H54 (cell line): ENCODE measurements at regions not wholly inside any gene's neighbourhood (a gene's known extent, or its start where the extent isn't known, plus 50 kb on each side); places are given as distances from the start of the nearest gene placed in this dataset.
"Not testable (repeated sequence)": the region's sequence is repeated elsewhere in the genome, so short reads cannot be mapped to it uniquely, and the experiment has no call there.

Source experiments
- DNase-seq: peaks from one replicate; pipeline ENCODE4 v3.0.0; 2011; ENCODE audit warnings: low spot score, mixed read lengths; ENCODE audit not compliant: insufficient read length
- FAIRE-seq: peaks from 3 replicates; lab custom pipeline; 2011; peaks lifted over from hg19 to GRCh38; lab: Jason Lieb, UNC
- POLR2A ChIP-seq: IDR thresholded peaks from 2 replicates; pipeline ENCODE4 v1.6.1; 2011; ENCODE audit warnings: low read depth, mild to moderate bottlenecking, low read length

DNA sequence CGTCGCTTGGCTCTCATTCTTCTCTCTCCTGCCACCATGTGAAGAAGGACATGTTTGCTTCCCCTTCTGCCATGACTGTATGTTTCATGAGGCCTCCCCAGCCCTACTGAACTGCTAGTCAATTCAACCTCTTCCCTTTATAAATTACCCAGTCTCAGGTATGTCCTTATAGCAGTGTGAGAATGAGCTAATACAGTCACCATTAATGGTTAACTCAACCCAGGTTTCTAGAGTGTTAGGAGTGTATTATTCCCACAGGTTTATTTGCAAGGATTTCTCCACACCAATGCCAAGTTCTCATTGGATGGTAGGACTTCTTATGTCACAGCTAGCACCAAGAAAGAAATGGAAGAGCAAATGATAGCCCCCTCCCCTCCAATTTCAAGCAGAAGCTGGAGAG, 71.9 kb downstream of the DYNAP start:
- FAIRE-seq (no peak), DNase-seq (no peak)
- no peak for TF ChIP-seq POLR2A

DNA sequence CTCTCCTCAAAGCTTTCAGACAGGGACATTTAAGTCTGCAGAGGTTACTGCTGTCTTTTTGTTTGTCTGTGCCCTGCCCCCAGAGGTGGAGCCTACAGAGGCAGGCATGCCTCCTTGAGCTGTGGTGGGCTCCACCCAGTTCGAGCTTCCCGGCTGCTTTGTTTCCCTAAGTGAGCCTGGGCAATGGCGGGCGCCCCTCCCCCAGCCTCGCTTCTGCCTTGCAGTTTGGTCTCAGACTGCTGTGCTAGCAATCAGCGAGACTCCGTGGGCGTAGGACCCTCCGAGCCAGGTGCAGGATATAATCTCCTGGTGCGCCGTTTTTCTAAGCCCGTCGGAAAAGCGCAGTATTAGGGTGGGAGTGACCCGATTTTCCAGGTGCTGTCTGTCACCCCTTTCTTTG, 78.7 kb downstream of the DYNAP start:
- not testable (repeated sequence) for DNase-seq, FAIRE-seq

DNA sequence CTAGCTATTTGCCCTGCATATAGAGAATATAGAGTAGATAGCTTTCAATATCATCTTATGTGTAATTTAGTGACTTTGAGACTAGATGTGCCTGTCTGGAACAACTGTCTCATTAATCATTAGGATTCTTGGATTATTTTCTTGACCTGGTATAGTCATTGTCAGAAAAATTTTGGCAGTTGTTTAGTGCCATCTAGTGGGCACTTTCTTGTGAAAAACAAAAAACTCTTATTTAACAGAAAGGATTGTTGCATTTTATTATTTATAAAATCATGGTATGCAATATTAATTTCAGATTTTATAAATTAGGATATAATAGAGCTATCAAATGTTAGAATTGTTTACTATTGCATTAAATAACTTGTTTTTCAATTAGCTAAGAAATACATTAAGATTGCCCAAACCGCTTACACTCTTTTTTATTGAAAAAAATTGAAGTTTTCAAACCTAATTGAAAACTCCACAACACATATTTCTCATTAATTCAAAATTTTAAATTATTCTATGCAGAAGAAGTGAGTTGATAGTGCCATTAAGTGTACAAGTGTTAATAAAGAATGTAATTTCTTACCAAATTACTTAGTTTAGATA, 80.3 kb downstream of the DYNAP start:
- TF ChIP-seq POLR2A = no peak
- FAIRE-seq (no peak), DNase-seq (no peak)

DNA sequence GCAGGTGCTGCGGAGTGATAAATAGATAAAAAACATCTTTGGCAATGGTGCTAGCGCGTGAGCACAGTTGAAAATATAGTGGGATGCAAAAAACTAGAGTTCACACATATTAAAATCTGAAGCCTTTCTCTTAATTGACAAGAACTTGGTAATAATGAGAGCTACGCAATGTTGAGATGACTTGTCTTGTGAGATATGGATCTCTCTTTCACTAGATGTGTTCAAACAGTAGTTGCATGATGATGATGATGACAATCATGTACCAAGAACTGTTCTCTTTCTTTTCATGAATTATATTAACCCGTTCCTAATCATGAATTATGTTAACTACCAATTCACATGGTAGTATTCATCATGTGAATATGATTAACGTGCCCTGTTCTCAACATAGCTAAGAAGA, 81.1 kb downstream of the DYNAP start:
- no peak for DNase-seq
- TF ChIP-seq POLR2A = no peak
- FAIRE-seq = no peak

- DNase-seq = no peak
- TF ChIP-seq POLR2A = no peak
These were observed 81.9 kb downstream of the DYNAP start for GRCh38 chr18:54672846-54673475.

DNA sequence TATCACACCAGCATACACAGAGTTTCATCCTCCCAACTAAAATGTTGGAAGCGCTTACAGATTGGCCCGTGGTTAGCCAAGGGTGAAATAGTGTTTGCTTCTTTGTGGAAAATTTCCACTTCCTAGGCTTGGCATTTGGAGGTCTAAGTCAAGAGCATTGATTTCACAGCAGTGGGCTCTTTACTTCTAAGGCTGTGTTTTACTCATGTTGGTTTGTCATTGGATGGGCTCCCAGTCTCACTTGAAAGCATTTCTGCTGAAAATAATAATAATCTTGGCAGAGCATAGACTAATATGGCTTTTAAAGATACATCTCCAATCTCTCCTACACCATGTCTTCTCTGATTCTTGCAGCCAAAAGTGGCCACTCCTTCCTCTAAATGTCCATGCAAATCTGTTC, 82.9 kb downstream of the DYNAP start:
- no peak for TF ChIP-seq POLR2A
- no peak for FAIRE-seq
- no peak for DNase-seq

More at GRCh38 chr18:54672846-54673475, 81.9 kb downstream of the DYNAP start:
- FAIRE-seq = no peak

- FAIRE-seq = no peak
- TF ChIP-seq POLR2A = no peak
- no peak for DNase-seq
These were observed 84.0 kb downstream of the DYNAP start for GRCh38 chr18:54675076-54675475.

DNA sequence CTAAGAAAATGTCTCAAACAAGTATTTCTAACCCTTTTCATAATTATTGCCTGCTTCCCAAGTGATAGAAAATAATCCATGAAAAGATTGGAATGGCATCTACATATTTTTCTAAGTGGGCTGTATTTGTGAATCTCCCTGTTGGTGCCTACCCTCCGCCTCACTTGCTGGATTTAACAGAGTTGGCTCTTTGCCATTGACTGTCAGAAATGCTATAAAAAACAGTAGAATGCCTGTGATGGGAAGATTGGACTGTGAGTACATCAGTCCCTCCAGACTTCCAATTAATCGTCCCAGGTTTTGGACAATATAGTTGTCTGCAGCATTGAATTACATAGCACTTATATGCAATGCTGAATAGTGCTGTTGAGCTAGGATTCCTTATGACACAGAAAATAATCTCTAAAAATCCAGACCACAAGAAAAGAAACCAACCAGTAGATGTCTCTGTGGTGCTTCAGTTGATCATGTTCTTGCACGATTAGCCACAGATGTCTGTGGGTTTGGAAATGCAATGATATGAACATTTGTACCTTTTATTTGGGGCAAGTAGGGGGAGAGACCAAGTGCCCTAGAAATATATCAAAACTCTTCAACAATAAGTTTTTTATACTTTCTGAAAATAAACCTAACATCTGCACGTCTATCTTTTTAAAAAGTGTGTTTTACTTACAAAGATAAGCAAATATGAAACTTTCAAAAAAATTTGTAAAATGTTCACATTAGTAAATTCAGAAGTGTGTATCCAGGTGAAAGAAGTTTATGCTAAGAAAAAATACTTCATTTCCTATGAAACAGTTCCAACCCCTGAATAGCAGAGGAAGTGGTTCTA, 88.5 kb downstream of the DYNAP start:
- peak; percentile 89 for FAIRE-seq
- peak; percentile 5 for DNase-seq
- no peak for TF ChIP-seq POLR2A

DNA sequence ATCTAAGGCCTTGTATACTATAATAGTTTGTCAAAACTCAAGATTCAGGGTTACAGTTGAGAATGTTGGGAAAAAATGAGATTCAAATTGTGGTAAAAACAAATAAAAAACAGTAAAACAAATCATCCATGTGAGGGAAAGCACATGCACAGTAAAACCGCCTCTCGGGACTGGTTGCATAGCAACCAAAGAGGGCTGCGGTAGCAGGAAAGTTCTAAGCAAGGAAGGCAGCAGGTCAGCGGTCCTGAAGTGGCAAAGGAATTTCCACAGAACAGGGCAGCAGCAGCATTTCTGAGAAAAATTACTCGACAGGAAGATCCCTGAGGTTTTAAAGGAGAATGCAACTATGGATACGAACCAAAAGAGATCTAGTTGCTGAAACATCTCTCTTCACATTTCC, 93.7 kb downstream of the DYNAP start:
- DNase-seq = peak; percentile 15
- no peak for FAIRE-seq
- no peak for TF ChIP-seq POLR2A

DNA sequence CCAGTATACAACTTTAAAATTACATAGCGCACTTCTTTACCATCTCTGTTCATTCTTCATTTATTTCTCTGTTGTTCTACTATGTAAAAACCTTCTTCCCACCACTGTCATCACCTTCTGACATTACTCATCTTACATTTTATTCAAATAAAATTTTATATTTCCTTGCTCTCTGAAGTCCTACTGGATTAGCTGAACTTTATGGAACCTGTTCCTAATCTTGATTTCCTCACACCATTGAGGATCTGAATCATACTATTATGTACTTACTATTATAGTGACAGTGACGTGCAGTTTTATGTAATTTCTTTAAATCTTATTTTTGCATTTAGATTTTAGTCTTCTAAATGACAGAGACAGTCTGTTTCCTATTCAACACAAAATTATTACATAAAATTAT, 98.3 kb downstream of the DYNAP start:
- TF ChIP-seq POLR2A = no peak
- DNase-seq (no peak), FAIRE-seq (no peak)

GRCh38 chr18:54690198-54690597, 99.2 kb downstream of the DYNAP start:
- FAIRE-seq = peak; percentile 11
- no peak for DNase-seq
- TF ChIP-seq POLR2A = no peak

DNA sequence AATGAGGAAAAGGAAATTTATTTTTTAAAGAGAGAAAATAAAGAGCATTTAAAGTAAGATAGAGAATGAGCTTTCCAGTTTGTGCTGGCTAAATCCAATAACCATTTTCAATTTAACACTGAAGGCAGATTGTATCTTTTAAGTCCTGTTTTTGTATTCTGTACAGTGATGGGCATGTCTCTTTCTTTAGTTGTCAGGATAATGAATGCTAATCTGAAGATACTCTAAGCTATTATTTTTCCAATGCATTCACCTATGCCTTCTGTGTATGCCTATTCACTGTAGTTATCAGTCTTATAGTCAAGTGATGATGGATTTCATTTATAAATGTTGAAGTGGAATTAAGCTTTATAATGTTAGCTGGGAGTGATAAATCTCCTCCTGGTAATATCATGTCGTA, 101.4 kb downstream of the DYNAP start:
- DNase-seq = no peak
- TF ChIP-seq POLR2A = no peak
- FAIRE-seq = no peak

DNA sequence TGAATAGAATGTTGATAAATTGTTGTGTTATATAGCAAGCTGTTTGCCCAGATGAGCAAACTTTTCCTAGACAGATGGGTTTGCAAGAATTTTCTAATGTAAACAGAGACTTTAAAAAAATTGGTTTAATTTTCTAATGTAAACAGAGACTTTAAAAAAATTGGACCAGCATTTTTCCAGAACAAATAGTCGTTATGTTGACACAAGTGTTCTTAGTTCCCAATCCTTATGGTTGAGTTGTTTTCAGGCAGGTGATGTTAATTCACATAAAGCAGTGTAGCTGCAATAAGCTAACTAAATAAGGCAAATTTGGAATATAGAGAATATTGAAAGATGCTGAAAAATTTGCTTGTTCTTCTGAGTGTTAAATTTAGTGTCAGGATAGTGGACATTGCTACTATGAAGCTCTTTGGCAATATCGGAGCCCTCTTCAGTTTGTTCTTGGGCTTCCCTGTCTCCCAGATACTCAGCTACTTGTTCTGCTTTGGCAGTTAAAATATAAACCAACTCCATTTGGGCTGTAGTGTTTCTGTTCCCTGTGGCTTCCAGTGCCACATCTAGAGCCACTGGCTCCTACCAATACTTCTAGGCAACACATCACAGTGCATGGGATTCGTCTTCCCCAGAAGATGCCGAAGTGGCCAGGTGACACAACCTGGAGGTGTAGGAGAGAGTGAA, 105.7 kb downstream of the DYNAP start:
- DNase-seq = no peak
- no peak for FAIRE-seq
- TF ChIP-seq POLR2A = no peak

GRCh38 chr18:54700580-54700979, 109.5 kb downstream of the DYNAP start:
- no peak for FAIRE-seq
- no peak for TF ChIP-seq POLR2A
- DNase-seq = no peak

DNA sequence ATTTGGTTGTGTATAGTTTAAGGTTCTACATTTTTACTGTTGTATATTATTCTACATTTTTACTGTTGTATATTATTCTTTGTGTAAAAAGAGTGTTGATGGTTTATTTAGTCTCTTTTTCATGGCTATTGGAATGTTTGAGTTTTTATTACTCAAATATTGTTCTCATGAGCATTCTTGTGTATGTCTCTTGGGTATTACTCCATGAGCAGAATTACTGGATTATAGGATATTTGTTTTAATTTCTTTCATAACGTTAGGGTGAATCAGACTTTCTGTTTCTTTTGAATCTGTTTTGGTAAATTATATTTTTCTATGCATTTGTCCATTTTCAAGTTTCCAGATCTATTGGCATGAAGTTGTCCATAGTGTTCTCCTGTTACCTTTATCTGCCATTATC, 111.6 kb downstream of the DYNAP start:
- no peak for DNase-seq
- TF ChIP-seq POLR2A = no peak
- FAIRE-seq = no peak
